Endothelial cell of umbilical vein (primary cell): ENCODE measurements at regions not wholly inside any gene's neighbourhood (a gene's known extent, or its start where the extent isn't known, plus 50 kb on each side); places are given as distances from the start of the nearest gene placed in this dataset.

Experiments used
- BruUV-seq: library from RNA; stranded (reverse); fragments of 400-500 nt; replicated peaks from 2 replicates; lab custom pipeline; 2021; lab: Mats Ljungman, UMichigan
- CTCF ChIA-PET: fragments of 300-600, 350-600 bp; sonication (Branson Sonifier 250); formaldehyde crosslinking; loops from one replicate; lab custom pipeline; 2021; ENCODE audit warnings: antibody characterized with exemption, inconsistent platforms; lab: Charles Lee
- POLR2A ChIA-PET: fragments of 300-600, 350-600 bp; sonication (Branson Sonifier 250); formaldehyde crosslinking; loops from one replicate; lab custom pipeline; 2021; ENCODE audit warnings: antibody characterized with exemption, inconsistent platforms; lab: Charles Lee
- DNase-seq: peaks from one replicate; pipeline ENCODE4 v3.0.0-alpha.2; 2011; ENCODE audit warnings: low read depth, low spot score
- FAIRE-seq: peaks from 2 replicates; lab custom pipeline; 2011; peaks lifted over from hg19 to GRCh38; lab: Jason Lieb, UNC
- H2AFZ ChIP-seq: 2 replicates; pipeline ENCODE4 v1.6.0; 2012; ENCODE audit warnings: low read depth, low read length, control low read depth, inconsistent platforms
- H3K27ac ChIP-seq: 2 replicates; pipeline ENCODE4 v1.5.1; 2011; ENCODE audit warnings: low read depth, mild to moderate bottlenecking, control low read depth, low read length, moderate library complexity; ENCODE audit not compliant: insufficient read depth
- H3K27me3 ChIP-seq, 2 experiments: 2 replicates each; pipeline versions ENCODE4 v1.6.0 to v1.6.1; 2011; ENCODE audit warnings: low read length in 2 of 2, mixed read lengths in 1 of 2; ENCODE audit not compliant: control insufficient read depth in 2 of 2, insufficient read depth in 2 of 2
- H3K36me3 ChIP-seq, 2 experiments: 2 replicates in 1 of 2; 3 replicates in 1 of 2; pipeline ENCODE4 v1.5.1; 2011; ENCODE audit warnings: low read length in 2 of 2, mild to moderate bottlenecking in 1 of 2, moderate library complexity in 1 of 2; ENCODE audit not compliant: control insufficient read depth in 2 of 2, insufficient read depth in 2 of 2; ENCODE audit errors: extremely low read depth in 1 of 2
- H3K4me1 ChIP-seq: 3 replicates; pipeline ENCODE4 v1.5.1; 2011; ENCODE audit warnings: mild to moderate bottlenecking, low read length; ENCODE audit not compliant: control insufficient read depth, insufficient read depth; ENCODE audit errors: extremely low read depth
- H3K4me2 ChIP-seq: 2 replicates; pipeline ENCODE4 v1.6.1; 2011; ENCODE audit warnings: low read length, control low read depth, mixed read lengths; ENCODE audit not compliant: insufficient read depth
- H3K4me3 ChIP-seq, 3 experiments: fragments of 200-600 bp in 1 of 3; sonication (generic), shearing (Covaris generic) in 1 of 3; replicated peaks in 1 of 3; 2 replicates each; pipeline ENCODE4 v1.5.1; 2011 to 2016; ENCODE audit warnings: control low read depth in 3 of 3, low read length in 3 of 3, mild to moderate bottlenecking in 2 of 3, inconsistent platforms in 1 of 3, low read depth in 1 of 3, moderate library complexity in 1 of 3; ENCODE audit not compliant: insufficient read depth in 1 of 3
- H3K79me2 ChIP-seq: 2 replicates; pipeline ENCODE4 v1.6.0; 2012; ENCODE audit warnings: low read length, inconsistent platforms; ENCODE audit not compliant: control insufficient read depth, insufficient read depth
- H3K9ac ChIP-seq: replicated peaks from 2 replicates; pipeline ENCODE3; 2011; ENCODE audit warnings: low read length, control low read depth; ENCODE audit not compliant: insufficient read depth; ENCODE audit errors: extremely low read depth
- H3K9me1 ChIP-seq: replicated peaks from 3 replicates; pipeline ENCODE4 v1.6.0; 2011; ENCODE audit warnings: mild to moderate bottlenecking, low read length; ENCODE audit not compliant: control insufficient read depth, insufficient read depth; ENCODE audit errors: extremely low read depth
- H3K9me3 ChIP-seq: replicated peaks from 2 replicates; pipeline ENCODE4 v1.5.1; 2012; ENCODE audit warnings: low read length, inconsistent platforms; ENCODE audit not compliant: control insufficient read depth, insufficient read depth
- H4K20me1 ChIP-seq: replicated peaks from 2 replicates; pipeline ENCODE3; 2011; ENCODE audit warnings: mild to moderate bottlenecking, low read length; ENCODE audit not compliant: control insufficient read depth, insufficient read depth; ENCODE audit errors: extremely low read depth
- CTCF ChIP-seq, 2 donors: IDR thresholded peaks; 1 replicate in 1 of 2; 2 replicates in 1 of 2; pipeline ENCODE4 v1.5.1; 2011; ENCODE audit warnings: low read length in 2 of 2, mild to moderate bottlenecking in 2 of 2, moderate library complexity in 2 of 2, control low read depth in 1 of 2, inconsistent platforms in 1 of 2, low read depth in 1 of 2; ENCODE audit not compliant: insufficient read depth in 1 of 2; ENCODE audit errors: extremely low read depth in 1 of 2
- EZH2 ChIP-seq: IDR thresholded peaks from 2 replicates; pipeline ENCODE4 v1.6.1; 2012; ENCODE audit warnings: borderline replicate concordance, low read depth, mild to moderate bottlenecking, moderate library complexity, low read length, inconsistent platforms; ENCODE audit not compliant: severe bottlenecking
- FOS ChIP-seq: IDR thresholded peaks from 2 replicates; pipeline ENCODE4 v1.6.1; 2011; ENCODE audit warnings: mild to moderate bottlenecking, low read length, moderate library complexity, borderline replicate concordance; ENCODE audit not compliant: insufficient read depth
- GATA2 ChIP-seq: IDR thresholded peaks from 2 replicates; pipeline ENCODE4 v1.7.0; 2011; ENCODE audit warnings: low read depth, mild to moderate bottlenecking, moderate library complexity, mixed read lengths, low read length; ENCODE audit not compliant: insufficient read length, insufficient read depth
- JUN ChIP-seq: IDR thresholded peaks from 2 replicates; pipeline ENCODE4 v1.6.1; 2011; ENCODE audit warnings: borderline replicate concordance, low read depth; ENCODE audit not compliant: insufficient read length, insufficient read depth
- MAX ChIP-seq: IDR thresholded peaks from 2 replicates; pipeline ENCODE4 v1.6.1; 2011; ENCODE audit not compliant: insufficient read depth, insufficient read length
- MYC ChIP-seq: IDR thresholded peaks from one replicate; pipeline ENCODE4 v1.6.1; 2011; ENCODE audit warnings: mild to moderate bottlenecking, low read depth, low read length
- POLR2A ChIP-seq: IDR thresholded peaks from 2 replicates; pipeline ENCODE4 v1.6.1; 2012; ENCODE audit warnings: low read depth, mild to moderate bottlenecking, control low read depth, low read length
- dilution Hi-C: fragments of 300-500 bp; cut with MboI; formaldehyde crosslinking; loops from one replicate; pipeline ENCODE4 v1.15.0; 2019; ENCODE audit warnings: low sequenced_read_pairs; ENCODE audit not compliant: extremely low pct_ligation_motif_present
- intact Hi-C: fragments of 100-400 bp; cut with micrococcal nuclease; formaldehyde crosslinking; loops from one replicate; pipeline ENCODE4 v1.10.0; 2022

DNA sequence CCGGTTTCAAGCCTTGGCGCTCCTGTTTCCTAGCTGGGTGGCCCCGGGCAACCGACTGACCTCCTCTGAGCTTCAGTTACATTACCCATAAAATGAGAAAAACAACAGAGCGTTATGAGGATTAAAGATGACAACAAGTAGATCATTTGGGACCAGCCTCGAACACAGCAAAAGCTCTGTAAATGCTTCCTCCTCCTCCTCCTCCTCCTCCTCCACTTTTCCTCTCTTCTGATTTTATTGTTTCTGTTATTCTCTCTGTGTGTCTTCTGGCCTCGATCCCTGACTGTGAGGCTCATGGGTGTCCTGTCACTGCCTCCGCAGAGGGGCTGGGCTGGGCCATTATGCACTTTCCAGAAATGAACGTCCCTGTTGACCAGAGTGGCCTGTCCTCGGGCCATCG is 176.2 kb downstream of the URI1 start:
- no peaks in the 10 kb centered on the region for H3K36me3 ChIP-seq
- no peaks in the 10 kb centered on the region for H4K20me1 ChIP-seq
- no peaks in the 10 kb centered on the region for H3K27me3 ChIP-seq
- DNase-seq (no peak), FAIRE-seq (no peak)
- H3K4me3 ChIP-seq: no peak overlapping the region
- no peaks in the 10 kb centered on the region for H3K4me1 ChIP-seq
- intact Hi-C loops (no loop called here), dilution Hi-C loops (no loop called here)
- no TSS peak for BruUV-seq
- ChIA-PET CTCF (no interaction called here), POLR2A (no interaction called here)
- no peak overlapping the region for H2AFZ ChIP-seq
- H3K9me3 ChIP-seq: no peaks in the 10 kb centered on the region
- no peak overlapping the region for H3K9ac ChIP-seq
- no peak for TF ChIP-seq FOS
- no peak for TF ChIP-seq CTCF (IDR thresholded peaks at IDR 0.05; ENCODE audit: extremely low read depth in 1 of 2, insufficient read depth in 1 of 2, low read depth in 1 of 2, low read length in 2 of 2)
- TF ChIP-seq MYC: no peak
- TF ChIP-seq EZH2: no peak
- no peak overlapping the region for H3K4me2 ChIP-seq
- H3K9me1 ChIP-seq: no peaks in the 10 kb centered on the region
- H3K27ac ChIP-seq: no peak overlapping the region
- no peaks in the 10 kb centered on the region for H3K79me2 ChIP-seq

DNA sequence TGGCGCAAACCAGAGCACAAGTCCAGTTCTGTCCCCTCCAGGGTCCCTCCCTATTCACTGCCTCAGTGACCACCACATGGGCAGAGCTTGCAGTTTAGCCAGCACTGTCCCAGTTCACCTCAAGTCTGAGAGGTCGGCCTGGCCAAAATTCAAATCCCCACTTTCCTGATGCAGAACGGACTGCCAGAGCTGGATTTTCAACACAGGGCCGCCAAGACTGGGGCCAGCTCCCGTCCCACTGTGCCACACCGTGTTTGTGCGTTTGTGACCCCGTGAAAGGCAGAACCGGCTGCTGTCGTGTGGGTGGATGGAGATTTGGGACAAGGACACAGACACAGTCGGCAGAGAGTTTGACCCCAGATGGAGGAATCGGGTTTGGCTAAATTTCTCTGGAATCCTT is 176.7 kb downstream of the URI1 start:
- Histone ChIP-seq H3K9ac (no peak overlapping the region), H3K9me3 (no peaks in the 10 kb centered on the region), H3K4me3 (no peak overlapping the region), H3K27me3 (no peaks in the 10 kb centered on the region), H3K4me2 (no peak overlapping the region), H3K27ac (no peak overlapping the region), H3K9me1 (no peaks in the 10 kb centered on the region), H2AFZ (no peak overlapping the region), H3K36me3 (no peaks in the 10 kb centered on the region), H3K4me1 (no peaks in the 10 kb centered on the region), H4K20me1 (no peaks in the 10 kb centered on the region), H3K79me2 (no peaks in the 10 kb centered on the region)
- intact Hi-C loops (no loop called here), dilution Hi-C loops (no loop called here)
- ChIA-PET POLR2A (no interaction called here), CTCF (no interaction called here)
- no peak for DNase-seq
- no TSS peak for BruUV-seq
- no peak for FAIRE-seq
- TF ChIP-seq POLR2A: no peak
- no peak for TF ChIP-seq CTCF (IDR thresholded peaks at IDR 0.05; ENCODE audit: extremely low read depth in 1 of 2, insufficient read depth in 1 of 2, low read depth in 1 of 2, low read length in 2 of 2)
- TF ChIP-seq EZH2: no peak
- TF ChIP-seq GATA2: no peak
- TF ChIP-seq JUN: no peak
- TF ChIP-seq MAX: no peak
